Trophoblast cell (in vitro differentiated cells and primary cell): ENCODE measurements at regions not wholly inside any gene's neighbourhood (a gene's known extent, or its start where the extent isn't known, plus 50 kb on each side); places are given as distances from the start of the nearest gene placed in this dataset.

Experiments
- DNase-seq, 2 donors: peaks; one replicate each; pipeline ENCODE4 v3.0.0-alpha.2; 2016
- H2AFZ ChIP-seq: 2 replicates; pipeline ENCODE4 v1.6.1; 2013; ENCODE audit warnings: low read length, moderate library complexity, mild to moderate bottlenecking; ENCODE audit not compliant: insufficient read depth, poor library complexity
- H2AK5ac ChIP-seq: 2 replicates; pipeline ENCODE4 v1.6.1; 2013; ENCODE audit warnings: mild to moderate bottlenecking, low read length
- H2BK120ac ChIP-seq: 2 replicates; pipeline ENCODE4 v1.6.1; 2013; ENCODE audit warnings: low read length, mild to moderate bottlenecking, moderate library complexity; ENCODE audit not compliant: insufficient read depth, poor library complexity
- H2BK12ac ChIP-seq: 2 replicates; pipeline ENCODE4 v1.6.1; 2013; ENCODE audit warnings: mild to moderate bottlenecking, low read length, moderate library complexity
- H2BK5ac ChIP-seq: 2 replicates; pipeline ENCODE4 v1.6.1; 2013; ENCODE audit warnings: low read length, low read depth, moderate library complexity, mild to moderate bottlenecking; ENCODE audit not compliant: poor library complexity
- H3K14ac ChIP-seq: 2 replicates; pipeline ENCODE4 v1.6.1; 2013; ENCODE audit warnings: mild to moderate bottlenecking, low read length
- H3K18ac ChIP-seq: 2 replicates; pipeline ENCODE4 v1.6.1; 2013; ENCODE audit warnings: mild to moderate bottlenecking, low read length
- H3K23ac ChIP-seq: 2 replicates; pipeline ENCODE4 v1.6.1; 2013; ENCODE audit warnings: low read length
- H3K27ac ChIP-seq: 2 replicates; pipeline ENCODE4 v1.5.1; 2013; ENCODE audit warnings: low read depth, mild to moderate bottlenecking, inconsistent platforms, low read length, moderate library complexity
- H3K27me3 ChIP-seq: 2 replicates; pipeline ENCODE4 v1.6.1; 2013; ENCODE audit warnings: inconsistent platforms, mild to moderate bottlenecking, low read length, moderate library complexity; ENCODE audit not compliant: insufficient read depth
- H3K36me3 ChIP-seq, 2 experiments: 1 replicate in 1 of 2; 2 replicates in 1 of 2; pipeline ENCODE4 v1.6.1; 2013; ENCODE audit warnings: low read length in 2 of 2, mild to moderate bottlenecking in 2 of 2, moderate library complexity in 1 of 2; ENCODE audit not compliant: insufficient read depth in 2 of 2, control insufficient read depth in 1 of 2
- H3K4ac ChIP-seq: 2 replicates; pipeline ENCODE4 v1.6.1; 2013; ENCODE audit warnings: low read depth, mild to moderate bottlenecking, low read length, moderate library complexity
- H3K4me1 ChIP-seq, 2 experiments: 1 replicate in 1 of 2; 2 replicates in 1 of 2; pipeline ENCODE4 v1.6.1; 2013; ENCODE audit warnings: low read length in 2 of 2, mild to moderate bottlenecking in 2 of 2, moderate library complexity in 1 of 2; ENCODE audit not compliant: insufficient read depth in 2 of 2, control insufficient read depth in 1 of 2
- H3K4me2 ChIP-seq: 2 replicates; pipeline ENCODE4 v1.6.1; 2013; ENCODE audit warnings: inconsistent platforms, mild to moderate bottlenecking, low read length, moderate library complexity
- H3K4me3 ChIP-seq: 2 replicates; pipeline ENCODE4 v1.5.1; 2013; ENCODE audit warnings: mild to moderate bottlenecking, low read depth, low read length, inconsistent platforms
- H3K79me1 ChIP-seq: one replicate; pipeline ENCODE4 v1.6.1; 2013; ENCODE audit warnings: low read length
- H3K79me2 ChIP-seq: 2 replicates; pipeline ENCODE4 v1.6.1; 2013; ENCODE audit warnings: low read length, mild to moderate bottlenecking; ENCODE audit not compliant: control insufficient read depth, insufficient read depth, poor library complexity
- H3K9ac ChIP-seq: 2 replicates; pipeline ENCODE4 v1.6.1; 2013; ENCODE audit warnings: mild to moderate bottlenecking, low read length
- H3K9me3 ChIP-seq: 2 replicates; pipeline ENCODE4 v1.6.1; 2013; ENCODE audit warnings: low read depth, mild to moderate bottlenecking, control low read depth, inconsistent platforms, low read length; ENCODE audit not compliant: insufficient read depth
- H4K12ac ChIP-seq: 2 replicates; pipeline ENCODE4 v1.6.1; 2013; ENCODE audit warnings: low read depth, mild to moderate bottlenecking, low read length, moderate library complexity
- H4K8ac ChIP-seq: 2 replicates; pipeline ENCODE4 v1.6.1; 2013; ENCODE audit warnings: low read depth, mild to moderate bottlenecking, low read length, moderate library complexity
- H4K91ac ChIP-seq: one replicate; pipeline ENCODE4 v1.6.1; 2013; ENCODE audit warnings: low read depth, mild to moderate bottlenecking, low read length, moderate library complexity
- WGBS: extraction: QIAGEN DNeasy Blood & Tissue Kit; methylation state at CpG from one replicate; pipeline ENCODE4 v1.1.7; 2013; ENCODE audit warnings: missing lambda C conversion rate; ENCODE audit not compliant: insufficient read length, insufficient coverage; ENCODE audit errors: extremely low coverage; 5-methylcytosine and 5-hydroxymethylcytosine counted together

- Histone ChIP-seq H2BK120ac (no peak overlapping the region), H2AFZ (no peak overlapping the region), H3K4ac (no peak overlapping the region), H3K27me3 (no peaks in the 10 kb centered on the region), H3K79me1 (no peaks in the 10 kb centered on the region), H3K9me3 (no peaks in the 10 kb centered on the region), H4K91ac (no peak overlapping the region), H2BK12ac (no peak overlapping the region), H3K27ac (no peak overlapping the region), H4K12ac (no peak overlapping the region), H3K79me2 (no peaks in the 10 kb centered on the region), H3K23ac (no peak overlapping the region), H3K4me3 (no peak overlapping the region), H2AK5ac (no peak overlapping the region), H2BK5ac (no peak overlapping the region), H3K36me3 (no peaks in the 10 kb centered on the region), H4K8ac (no peak overlapping the region), H3K14ac (no peak overlapping the region), H3K18ac (no peak overlapping the region), H3K9ac (no peak overlapping the region), H3K4me1 (no peaks in the 10 kb centered on the region), H3K4me2 (no peak overlapping the region)
- no peak for DNase-seq
- WGBS: no CpG with 5 or more reads among the region's 3 CpGs
Observed at GRCh38 chrX:114101081-114101480, 482.8 kb upstream of the HTR2C start.

GRCh38 chrX:114097866-114098265 lies 486.0 kb upstream of the HTR2C start:
- H3K27me3 ChIP-seq: no peaks in the 10 kb centered on the region
- H3K4ac ChIP-seq: no peak overlapping the region
- no peak overlapping the region for H3K14ac ChIP-seq
- no peaks in the 10 kb centered on the region for H3K36me3 ChIP-seq
- no peak overlapping the region for H2BK120ac ChIP-seq
- no peak overlapping the region for H4K12ac ChIP-seq
- H3K4me1 ChIP-seq: no peaks in the 10 kb centered on the region
- no peak overlapping the region for H3K4me3 ChIP-seq
- no peak overlapping the region for H3K18ac ChIP-seq
- no peaks in the 10 kb centered on the region for H3K9me3 ChIP-seq
- WGBS: no CpG with 5 or more reads among the region's 2 CpGs
- no peaks in the 10 kb centered on the region for H3K79me1 ChIP-seq
- H3K9ac ChIP-seq: no peak overlapping the region
- no peaks in the 10 kb centered on the region for H3K79me2 ChIP-seq
- H4K8ac ChIP-seq: no peak overlapping the region
- no peak overlapping the region for H2BK12ac ChIP-seq
- no peak overlapping the region for H2AK5ac ChIP-seq
- H4K91ac ChIP-seq: no peak overlapping the region
- DNase-seq: peak; percentile 6 to 57
- H2BK5ac ChIP-seq: no peak overlapping the region
- no peak overlapping the region for H3K4me2 ChIP-seq
- no peak overlapping the region for H3K27ac ChIP-seq
- H2AFZ ChIP-seq: no peak overlapping the region
- H3K23ac ChIP-seq: no peak overlapping the region

GRCh38 chrX:114097427-114097826 lies 486.5 kb upstream of the HTR2C start:
- H3K79me1 ChIP-seq: no peaks in the 10 kb centered on the region
- no CpG with 5 or more reads among the region's 1 CpG for WGBS
- H2BK120ac ChIP-seq: no peak overlapping the region
- no peaks in the 10 kb centered on the region for H3K79me2 ChIP-seq
- no peak overlapping the region for H4K8ac ChIP-seq
- no peak overlapping the region for H2AFZ ChIP-seq
- no peak overlapping the region for H3K14ac ChIP-seq
- H3K4me3 ChIP-seq: no peak overlapping the region
- H3K4me2 ChIP-seq: no peak overlapping the region
- H4K12ac ChIP-seq: no peak overlapping the region
- peak in 1 of 2 donors; percentile 1 for DNase-seq
- H3K36me3 ChIP-seq: no peaks in the 10 kb centered on the region
- no peaks in the 10 kb centered on the region for H3K27me3 ChIP-seq
- H3K9ac ChIP-seq: no peak overlapping the region
- no peak overlapping the region for H2BK12ac ChIP-seq
- no peak overlapping the region for H3K18ac ChIP-seq
- H3K4me1 ChIP-seq: no peaks in the 10 kb centered on the region
- no peak overlapping the region for H3K27ac ChIP-seq
- H4K91ac ChIP-seq: no peak overlapping the region
- no peak overlapping the region for H3K4ac ChIP-seq
- no peak overlapping the region for H2BK5ac ChIP-seq
- no peaks in the 10 kb centered on the region for H3K9me3 ChIP-seq
- H2AK5ac ChIP-seq: no peak overlapping the region
- H3K23ac ChIP-seq: no peak overlapping the region

- Histone ChIP-seq H2AFZ (no peak overlapping the region), H3K14ac (no peak overlapping the region), H3K18ac (no peak overlapping the region), H3K4me3 (no peak overlapping the region), H3K9me3 (no peaks in the 10 kb centered on the region), H3K4ac (no peak overlapping the region), H3K4me2 (no peak overlapping the region), H3K9ac (no peak overlapping the region), H2AK5ac (no peak overlapping the region), H2BK12ac (no peak overlapping the region), H3K79me1 (no peaks in the 10 kb centered on the region), H4K12ac (no peak overlapping the region), H2BK5ac (no peak overlapping the region), H4K8ac (no peak overlapping the region), H3K4me1 (no peaks in the 10 kb centered on the region), H3K27me3 (no peaks in the 10 kb centered on the region), H4K91ac (no peak overlapping the region), H3K23ac (no peak overlapping the region), H3K27ac (no peak overlapping the region), H2BK120ac (no peak overlapping the region), H3K36me3 (no peaks in the 10 kb centered on the region), H3K79me2 (no peaks in the 10 kb centered on the region)
- WGBS: no CpG with 5 or more reads among the region's 3 CpGs
- DNase-seq: no peak
Observed at GRCh38 chrX:114095789-114096188, 488.1 kb upstream of the HTR2C start.
